ENCODE measurements at regions not wholly inside any gene's neighbourhood (a gene's known extent, or its start where the extent isn't known, plus 50 kb on each side); places are given as distances from the start of the nearest gene placed in this dataset.

DNA sequence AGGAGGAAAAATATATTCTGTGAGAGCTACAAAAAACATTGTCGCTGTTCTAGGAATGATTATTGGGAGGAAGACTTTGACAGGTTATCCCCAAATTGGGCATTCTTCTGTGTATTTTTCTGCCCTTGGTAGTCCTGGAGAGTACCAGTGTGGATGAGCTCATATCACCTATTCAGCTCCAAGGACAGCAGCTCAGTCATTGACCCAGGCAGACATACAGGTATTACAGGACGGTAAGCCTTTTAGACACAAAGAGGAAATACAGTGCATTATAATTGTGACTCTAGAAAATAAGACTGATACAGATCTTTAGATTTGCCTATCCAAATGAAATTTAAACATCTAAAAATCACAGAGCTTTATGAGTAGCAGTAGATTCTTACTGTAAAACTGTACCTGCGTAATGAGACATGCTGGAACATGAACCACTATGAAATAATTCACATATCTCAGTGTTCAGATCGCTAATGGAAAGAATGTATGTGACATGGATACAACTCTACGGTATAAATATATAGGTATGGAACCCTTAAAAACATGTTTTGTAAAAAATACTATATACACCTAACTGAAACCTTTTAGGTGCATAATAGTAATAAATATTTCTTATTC is 56.0 kb downstream of the PLK2 start:
- Histone ChIP-seq H3K27me3 (ENCODE audit: control insufficient read depth, insufficient read depth, low read length) (no peaks in the 10 kb centered on the region), H3K36me3 (ENCODE audit: control insufficient read depth, insufficient read depth, low read length) (no peaks in the 10 kb centered on the region), H3K27ac (ENCODE audit: low read depth, low read length) (no peak overlapping the region), H3K4me3 (ENCODE audit: low read length) (no peak overlapping the region), H3K9ac (ENCODE audit: low read length) (no peak overlapping the region), H3K4me1 (ENCODE audit: control insufficient read depth, insufficient read depth, low read length) (no peaks in the 10 kb centered on the region)

DNA sequence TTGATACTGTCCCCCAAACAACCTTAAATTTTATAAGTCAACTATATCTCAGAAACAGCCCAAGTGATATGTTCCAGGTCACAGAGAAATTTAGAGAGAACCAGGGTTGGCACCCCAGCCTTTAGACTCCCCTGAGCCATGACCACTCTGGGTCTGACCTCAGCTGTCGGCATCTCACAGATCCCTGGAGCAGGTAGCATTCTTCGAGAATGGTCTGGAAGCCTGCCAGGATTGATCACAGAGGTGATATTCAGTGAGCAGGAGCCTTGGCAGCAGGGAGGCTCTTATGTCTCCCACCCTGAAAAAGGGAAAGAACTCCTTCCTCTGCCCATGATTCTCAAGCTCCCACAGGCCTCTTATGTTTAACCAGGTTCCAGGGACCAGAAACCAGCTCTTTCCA is 58.2 kb downstream of the PLK2 start:
- Histone ChIP-seq H3K27me3 (ENCODE audit: control insufficient read depth, insufficient read depth, low read length) (no peaks in the 10 kb centered on the region), H3K4me1 (ENCODE audit: control insufficient read depth, insufficient read depth, low read length) (no peaks in the 10 kb centered on the region), H3K36me3 (ENCODE audit: control insufficient read depth, insufficient read depth, low read length) (no peaks in the 10 kb centered on the region), H3K4me3 (ENCODE audit: low read length) (no peak overlapping the region), H3K9ac (ENCODE audit: low read length) (no peak overlapping the region), H3K27ac (ENCODE audit: low read depth, low read length) (no peak overlapping the region)

DNA sequence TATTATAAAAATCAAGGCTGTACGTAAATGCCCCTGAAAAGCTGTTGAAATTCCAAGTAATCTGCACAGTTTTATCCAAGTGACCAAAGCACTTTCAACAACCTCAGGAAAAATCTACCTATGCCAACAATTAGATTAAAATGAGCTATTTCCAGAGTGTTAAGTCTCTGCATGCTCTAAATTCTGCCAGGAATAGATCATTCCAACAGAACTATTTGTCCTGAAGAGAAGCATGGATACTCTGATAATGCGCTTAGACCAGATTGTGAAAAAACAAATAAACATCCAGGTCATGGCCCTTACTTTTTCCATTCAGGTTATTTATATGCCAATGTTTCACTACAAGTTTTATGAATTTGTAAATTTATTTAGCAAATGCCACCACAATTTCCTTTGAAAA is 59.1 kb downstream of the PLK2 start:
- no peaks in the 10 kb centered on the region for H3K36me3 ChIP-seq (ENCODE audit: control insufficient read depth, insufficient read depth, low read length)
- no peak overlapping the region for H3K4me3 ChIP-seq (ENCODE audit: low read length)
- H3K27me3 ChIP-seq (ENCODE audit: control insufficient read depth, insufficient read depth, low read length), result no peaks in the 10 kb centered on the region
- no peak overlapping the region for H3K27ac ChIP-seq (ENCODE audit: low read depth, low read length)
- no peak overlapping the region for H3K9ac ChIP-seq (ENCODE audit: low read length)
- no peaks in the 10 kb centered on the region for H3K4me1 ChIP-seq (ENCODE audit: control insufficient read depth, insufficient read depth, low read length)

DNA sequence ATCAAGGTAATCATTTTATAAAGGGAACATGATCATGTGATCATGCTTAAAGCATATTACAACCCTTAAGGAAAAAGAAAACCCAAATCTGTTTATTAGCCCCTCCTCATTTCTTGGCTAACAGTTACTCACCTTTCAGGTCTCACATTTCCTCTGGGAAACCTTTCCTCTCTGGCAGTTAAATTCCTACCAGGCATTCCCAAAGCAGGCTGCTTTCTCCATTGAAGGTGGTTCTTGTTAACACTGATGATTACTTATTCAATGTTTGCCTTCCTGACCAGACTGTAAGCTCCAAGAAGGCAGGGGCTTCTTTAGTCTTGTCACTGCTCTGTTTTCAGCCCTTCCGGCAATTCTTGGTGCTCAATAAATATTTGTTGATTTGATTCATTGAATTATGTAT is 59.9 kb downstream of the PLK2 start:
- no peak overlapping the region for H3K27ac ChIP-seq (ENCODE audit: low read depth, low read length)
- H3K36me3 ChIP-seq (ENCODE audit: control insufficient read depth, insufficient read depth, low read length), result no peaks in the 10 kb centered on the region
- H3K4me1 ChIP-seq (ENCODE audit: control insufficient read depth, insufficient read depth, low read length), result no peaks in the 10 kb centered on the region
- H3K27me3 ChIP-seq (ENCODE audit: control insufficient read depth, insufficient read depth, low read length), result no peaks in the 10 kb centered on the region
- H3K9ac ChIP-seq (ENCODE audit: low read length), result no peak overlapping the region
- no peak overlapping the region for H3K4me3 ChIP-seq (ENCODE audit: low read length)

DNA sequence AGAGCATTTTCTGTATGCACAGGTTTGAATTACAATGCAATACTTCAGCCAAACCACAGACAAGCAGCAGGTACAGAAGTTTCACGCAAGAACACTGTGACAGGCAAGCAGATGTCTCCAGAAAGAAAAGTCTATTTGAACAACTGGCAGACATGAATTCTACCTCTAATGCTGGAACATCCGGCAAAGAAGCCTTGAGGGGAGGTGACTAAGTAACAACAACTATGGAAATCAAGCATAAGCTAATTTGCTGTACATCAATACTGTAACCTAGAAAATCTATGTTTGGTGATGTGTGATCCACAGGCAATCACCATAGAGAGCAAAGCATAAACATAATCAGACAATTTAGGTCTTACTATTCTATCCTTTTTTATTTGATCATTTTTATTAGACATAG is 65.5 kb downstream of the PLK2 start:
- H3K4me3 ChIP-seq (ENCODE audit: low read length), result no peak overlapping the region
- H3K36me3 ChIP-seq (ENCODE audit: control insufficient read depth, insufficient read depth, low read length), result no peaks in the 10 kb centered on the region
- no peaks in the 10 kb centered on the region for H3K27me3 ChIP-seq (ENCODE audit: control insufficient read depth, insufficient read depth, low read length)
- no peak overlapping the region for H3K27ac ChIP-seq (ENCODE audit: low read depth, low read length)
- no peaks in the 10 kb centered on the region for H3K4me1 ChIP-seq (ENCODE audit: control insufficient read depth, insufficient read depth, low read length)
- no peak overlapping the region for H3K9ac ChIP-seq (ENCODE audit: low read length)

DNA sequence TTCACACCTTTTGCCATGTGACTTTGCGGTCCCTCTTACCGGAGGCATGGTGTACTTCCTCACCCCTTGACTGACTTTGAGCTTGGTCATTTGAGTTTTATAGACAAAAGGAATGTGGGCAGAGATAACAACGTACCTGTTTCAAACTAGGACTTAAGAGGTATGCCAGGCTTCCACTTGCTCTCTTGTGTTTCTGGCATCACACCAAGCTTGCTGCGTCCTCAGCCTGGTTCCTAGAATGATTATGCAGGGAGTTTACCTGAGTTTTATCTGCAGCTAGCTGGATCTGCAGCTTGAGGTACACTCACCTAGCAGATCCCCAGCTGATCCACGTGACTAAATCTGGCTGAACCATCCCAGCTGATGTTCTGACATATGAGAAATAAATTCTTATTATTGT is 66.2 kb downstream of the PLK2 start:
- Histone ChIP-seq H3K27ac (ENCODE audit: low read depth, low read length) (no peak overlapping the region), H3K4me3 (ENCODE audit: low read length) (no peak overlapping the region), H3K9ac (ENCODE audit: low read length) (no peak overlapping the region), H3K4me1 (ENCODE audit: control insufficient read depth, insufficient read depth, low read length) (no peaks in the 10 kb centered on the region), H3K27me3 (ENCODE audit: control insufficient read depth, insufficient read depth, low read length) (no peaks in the 10 kb centered on the region), H3K36me3 (ENCODE audit: control insufficient read depth, insufficient read depth, low read length) (no peaks in the 10 kb centered on the region)

DNA sequence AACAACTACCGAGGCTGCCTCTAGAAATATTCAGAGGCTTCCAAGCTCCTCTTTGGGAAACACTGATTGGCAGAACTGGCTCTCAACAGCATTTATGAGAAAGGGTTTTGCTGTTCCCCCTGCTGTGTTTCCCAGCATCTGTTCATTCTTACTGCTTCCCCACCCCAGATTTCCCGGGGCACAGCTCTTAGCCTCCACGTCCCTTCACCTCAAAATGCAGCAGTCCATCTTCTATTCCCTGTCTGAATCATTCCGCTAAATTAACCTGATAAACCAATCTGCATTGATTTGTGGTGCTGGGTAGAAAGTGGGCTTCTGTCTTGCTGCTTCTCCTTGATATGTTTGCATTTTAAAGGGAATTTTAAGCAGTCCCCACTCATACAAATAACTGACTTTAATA is 67.4 kb downstream of the PLK2 start:
- H3K27ac ChIP-seq (ENCODE audit: low read depth, low read length), result no peak overlapping the region

DNA sequence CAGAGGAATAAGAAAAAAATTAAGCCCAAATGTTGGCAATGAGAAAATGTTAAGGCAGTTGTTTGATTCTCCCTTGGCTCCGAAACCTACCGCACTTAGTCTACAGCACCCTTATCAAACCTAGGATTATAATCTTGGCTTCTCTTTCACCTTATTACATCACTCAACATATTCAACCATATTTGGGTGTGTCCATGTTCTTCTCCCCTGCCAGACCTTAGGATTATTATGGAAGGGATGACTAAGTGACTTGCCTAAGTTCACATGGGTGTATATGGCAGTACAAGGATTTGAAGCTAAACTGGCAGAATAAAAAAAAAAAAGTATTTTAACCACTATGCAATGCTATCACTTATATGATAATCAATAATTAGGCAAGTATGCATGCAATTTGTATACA is 76.4 kb downstream of the PLK2 start:
- Histone ChIP-seq H3K36me3 (ENCODE audit: control insufficient read depth, insufficient read depth, low read length) (no peaks in the 10 kb centered on the region), H3K4me1 (ENCODE audit: control insufficient read depth, insufficient read depth, low read length) (no peaks in the 10 kb centered on the region), H3K27ac (ENCODE audit: low read depth, low read length) (no peak overlapping the region), H3K27me3 (ENCODE audit: control insufficient read depth, insufficient read depth, low read length) (no peaks in the 10 kb centered on the region), H3K9ac (ENCODE audit: low read length) (no peak overlapping the region), H3K4me3 (ENCODE audit: low read length) (no peak overlapping the region)

More for the DNA sequence above, 67.4 kb downstream of the PLK2 start:
- Histone ChIP-seq H3K4me3 (ENCODE audit: low read length) (no peak overlapping the region), H3K36me3 (ENCODE audit: control insufficient read depth, insufficient read depth, low read length) (no peaks in the 10 kb centered on the region), H3K4me1 (ENCODE audit: control insufficient read depth, insufficient read depth, low read length) (no peaks in the 10 kb centered on the region), H3K27me3 (ENCODE audit: control insufficient read depth, insufficient read depth, low read length) (no peaks in the 10 kb centered on the region), H3K9ac (ENCODE audit: low read length) (no peak overlapping the region)

DNA sequence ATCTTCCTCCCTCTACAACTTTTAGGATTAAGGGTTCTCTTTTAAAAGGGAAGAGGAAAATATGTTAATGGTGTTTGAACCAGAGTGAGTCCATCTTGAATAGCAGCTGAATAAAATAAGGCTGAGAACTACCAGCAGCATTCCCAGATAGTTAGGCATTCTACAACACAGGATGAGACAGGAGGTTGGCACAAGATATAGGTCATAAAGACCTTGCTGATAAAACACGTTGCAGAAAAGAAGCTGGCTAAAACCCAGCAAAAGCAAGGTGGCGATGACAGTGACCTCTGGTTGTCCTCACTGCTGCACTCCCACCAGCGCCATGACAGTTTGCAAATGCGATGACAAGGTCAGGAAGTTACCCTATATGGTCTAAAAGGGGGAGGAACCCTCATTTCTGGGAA is 77.8 kb downstream of the PLK2 start:
- H3K9ac ChIP-seq (ENCODE audit: low read length), result no peak overlapping the region
- no peak overlapping the region for H3K4me3 ChIP-seq (ENCODE audit: low read length)
- no peaks in the 10 kb centered on the region for H3K36me3 ChIP-seq (ENCODE audit: control insufficient read depth, insufficient read depth, low read length)
- H3K27me3 ChIP-seq (ENCODE audit: control insufficient read depth, insufficient read depth, low read length), result no peaks in the 10 kb centered on the region
- H3K27ac ChIP-seq (ENCODE audit: low read depth, low read length), result no peak overlapping the region
- H3K4me1 ChIP-seq (ENCODE audit: control insufficient read depth, insufficient read depth, low read length), result no peaks in the 10 kb centered on the region

DNA sequence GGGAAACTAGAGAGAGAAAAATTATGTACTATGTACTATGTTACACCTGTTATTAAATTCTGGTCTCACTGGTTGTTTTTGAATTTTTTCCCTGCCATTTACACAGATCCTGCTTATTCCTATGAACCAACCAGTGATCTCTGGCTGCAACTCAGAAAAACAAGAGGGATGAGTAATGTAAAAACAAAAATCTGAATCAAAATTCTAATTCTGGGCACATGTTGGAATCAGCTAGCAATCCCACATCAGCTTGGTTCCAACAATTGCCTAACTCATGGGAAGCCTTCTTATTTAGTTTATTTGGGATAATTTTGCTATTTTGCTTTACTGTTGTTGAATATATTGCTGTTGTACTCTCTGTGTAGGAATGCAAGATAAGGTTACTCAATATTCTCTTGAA is 78.3 kb downstream of the PLK2 start:
- H3K4me3 ChIP-seq (ENCODE audit: low read length), result no peak overlapping the region
- H3K9ac ChIP-seq (ENCODE audit: low read length), result no peak overlapping the region
- H3K4me1 ChIP-seq (ENCODE audit: control insufficient read depth, insufficient read depth, low read length), result no peaks in the 10 kb centered on the region
- H3K27me3 ChIP-seq (ENCODE audit: control insufficient read depth, insufficient read depth, low read length), result no peaks in the 10 kb centered on the region
- no peak overlapping the region for H3K27ac ChIP-seq (ENCODE audit: low read depth, low read length)
- no peaks in the 10 kb centered on the region for H3K36me3 ChIP-seq (ENCODE audit: control insufficient read depth, insufficient read depth, low read length)

DNA sequence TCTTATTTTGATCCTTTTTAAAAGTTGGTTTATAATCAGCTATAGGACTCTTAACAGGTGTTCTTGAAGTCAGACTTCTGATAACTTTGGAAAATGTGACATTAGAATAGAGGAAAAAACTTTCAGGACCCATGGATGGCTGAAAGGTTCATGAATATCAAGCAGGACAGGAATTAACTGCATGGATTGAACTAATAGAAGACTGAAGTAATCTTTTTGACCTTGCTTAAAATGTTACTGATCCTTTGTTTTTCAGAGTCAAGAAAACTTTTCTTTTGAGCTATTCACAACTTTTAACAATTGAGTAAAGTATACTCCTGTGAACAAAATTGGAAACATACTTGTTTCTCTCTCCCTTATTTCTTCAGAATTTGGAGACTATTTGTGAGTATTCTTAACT is 79.2 kb downstream of the PLK2 start:
- H3K9ac ChIP-seq (ENCODE audit: low read length), result no peak overlapping the region
- H3K4me1 ChIP-seq (ENCODE audit: control insufficient read depth, insufficient read depth, low read length), result no peaks in the 10 kb centered on the region
- H3K27me3 ChIP-seq (ENCODE audit: control insufficient read depth, insufficient read depth, low read length), result no peaks in the 10 kb centered on the region
- H3K27ac ChIP-seq (ENCODE audit: low read depth, low read length), result no peak overlapping the region
- H3K4me3 ChIP-seq (ENCODE audit: low read length), result no peak overlapping the region
- no peaks in the 10 kb centered on the region for H3K36me3 ChIP-seq (ENCODE audit: control insufficient read depth, insufficient read depth, low read length)

DNA sequence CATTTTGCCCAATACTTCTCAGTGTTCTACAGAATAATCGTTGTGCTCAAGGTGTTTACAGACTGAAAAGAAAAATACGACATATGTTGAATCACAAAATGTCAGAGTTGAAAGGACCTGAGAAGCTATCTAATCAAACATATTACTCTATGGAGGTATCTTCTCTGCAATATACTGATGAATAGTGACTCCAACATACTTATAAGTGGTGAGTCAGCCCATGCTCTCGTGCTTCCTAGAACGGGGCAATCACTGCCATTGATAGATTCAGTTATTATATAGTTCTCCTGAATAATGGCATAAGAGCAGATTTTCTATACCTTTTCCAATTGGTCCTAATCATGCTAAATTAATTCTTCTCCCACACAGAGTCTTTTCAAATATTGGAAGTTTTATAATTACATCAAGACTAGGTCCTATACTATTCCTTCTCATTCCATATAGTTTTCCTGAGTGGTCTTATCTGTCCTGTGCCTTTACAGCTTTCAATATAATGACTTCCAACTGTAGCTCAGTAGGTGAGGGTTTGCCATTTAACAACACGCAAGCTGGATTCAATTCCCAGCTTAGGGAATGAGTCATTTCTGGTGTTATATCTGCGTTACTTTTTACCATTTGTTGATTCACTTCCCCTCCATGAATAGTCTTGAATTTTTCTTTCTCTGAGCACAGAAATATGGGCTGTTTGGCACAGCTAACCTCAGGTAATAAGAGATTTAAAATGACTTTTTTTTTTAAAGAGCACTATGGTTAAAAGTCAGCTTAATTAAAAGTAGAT is 81.1 kb downstream of the PLK2 start:
- no peak overlapping the region for H3K27ac ChIP-seq (ENCODE audit: low read depth, low read length)
- H3K36me3 ChIP-seq (ENCODE audit: control insufficient read depth, insufficient read depth, low read length), result no peaks in the 10 kb centered on the region
- no peak overlapping the region for H3K9ac ChIP-seq (ENCODE audit: low read length)
- H3K4me1 ChIP-seq (ENCODE audit: control insufficient read depth, insufficient read depth, low read length), result no peaks in the 10 kb centered on the region
- H3K4me3 ChIP-seq (ENCODE audit: low read length), result no peak overlapping the region
- no peaks in the 10 kb centered on the region for H3K27me3 ChIP-seq (ENCODE audit: control insufficient read depth, insufficient read depth, low read length)

DNA sequence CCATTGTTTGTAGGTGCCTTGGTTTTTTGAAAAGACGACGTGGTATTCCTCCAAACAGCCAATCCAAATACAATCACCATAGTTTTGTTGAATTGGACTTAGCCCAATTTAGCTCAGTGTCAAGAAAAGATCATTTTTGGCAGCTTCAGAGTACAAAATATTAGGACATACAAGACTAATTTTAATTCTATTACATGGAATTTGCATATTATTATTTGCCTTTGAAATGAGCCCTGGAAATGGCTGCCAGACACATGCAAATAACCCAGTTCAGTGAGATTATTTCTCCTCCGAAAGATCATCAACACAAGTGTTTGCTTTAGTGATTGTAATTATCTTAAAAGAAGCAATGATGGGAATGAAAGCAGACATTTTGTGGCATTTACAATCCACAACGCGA is 89.3 kb downstream of the PLK2 start:
- Histone ChIP-seq H3K4me1 (ENCODE audit: control insufficient read depth, insufficient read depth, low read length) (no peaks in the 10 kb centered on the region), H3K9ac (ENCODE audit: low read length) (no peak overlapping the region), H3K36me3 (ENCODE audit: control insufficient read depth, insufficient read depth, low read length) (no peaks in the 10 kb centered on the region), H3K4me3 (ENCODE audit: low read length) (no peak overlapping the region), H3K27me3 (ENCODE audit: control insufficient read depth, insufficient read depth, low read length) (no peaks in the 10 kb centered on the region), H3K27ac (ENCODE audit: low read depth, low read length) (no peak overlapping the region)
